Pancreas (tissue), 10 donors: ENCODE measurements at regions not wholly inside any gene's neighbourhood (a gene's known extent, or its start where the extent isn't known, plus 50 kb on each side); places are given as distances from the start of the nearest gene placed in this dataset.

Source experiments
- ATAC-seq, 4 donors: fragments of 200-7000 bp; cut with Tn5 transposase; one replicate each; pipeline versions ENCODE4 v1.8.0 to v1.9.1; 2020; ENCODE audit warnings: mild to moderate bottlenecking in 4 of 4, moderate library complexity in 4 of 4
- DNase-seq, 6 donors: peaks; one replicate each; pipeline ENCODE4 v3.0.0-alpha.2; 2020
- FAIRE-seq: peaks from 2 replicates; lab custom pipeline; 2012; peaks lifted over from hg19 to GRCh38; lab: Jason Lieb, UNC
- H3K27ac ChIP-seq, 4 donors: fragments of 200-600 bp; sonication (generic); 1 replicate in 3 of 4; 2 replicates in 1 of 4; pipeline versions ENCODE4 v1.5.0 to v1.8.0; 2020
- H3K27me3 ChIP-seq, 4 donors: fragments of 200-600 bp; one replicate each; pipeline ENCODE4 v1.8.0; 2021
- H3K36me3 ChIP-seq, 3 donors: fragments of 200-600 bp; sonication (generic) in 1 of 3; one replicate each; pipeline versions ENCODE4 v1.5.0 to v1.8.0; 2020 to 2021
- H3K4me1 ChIP-seq, 3 donors: fragments of 200-600 bp; one replicate each; pipeline ENCODE4 v1.8.0; 2021
- H3K4me3 ChIP-seq, 4 donors: fragments of 200-600 bp; sonication (generic) in 2 of 4; one replicate each; pipeline versions ENCODE4 v1.5.0 to v1.8.0; 2020 to 2021
- H3K9me3 ChIP-seq, 4 donors: fragments of 200-600 bp; one replicate each; pipeline ENCODE4 v1.8.0; 2021
- CTCF ChIP-seq, 4 donors: fragments of 200-600 bp; sonication (generic) in 3 of 4; IDR thresholded peaks; one replicate each; pipeline versions ENCODE4 v1.5.0 to v1.8.0; 2021; ENCODE audit warnings: antibody characterized with exemption in 4 of 4
- WGBS, 2 donors: extraction: QIAGEN DNeasy Blood & Tissue Kit; methylation state at CpG; one replicate each; pipeline ENCODE4 v1.1.7; 2013; 5-methylcytosine and 5-hydroxymethylcytosine counted together
- intact Hi-C, 3 donors: fragments of 100-400 bp; cut with DNase I; formaldehyde crosslinking; loops; one replicate each; pipeline versions ENCODE4 v1.11.1 to v1.14.2; 2022
- donor health status: healthy with polysubstance abuse.
- donor health status: DM: no; HTN: no; CAD: no; lungs with moderate emphysema.
- donor health status: DM: no; HTN: no; CAD: no.
- donor health status: control.
- donor health status: control.
- donor health status: Bipolar disorder and iron deficiency.
- donor health status: DM: yes; HTN: yes; CAD: no.
- donor health status: DM: no; HTN: no; CAD: no.
- donor health status: DM: no; HTN: no; CAD: no.
- donor health status: DM: yes; HTN: yes; CAD: no.

- no peak for FAIRE-seq
- no peak for TF ChIP-seq CTCF (IDR thresholded peaks at IDR 0.05)
Observed at GRCh38 chr14:78090864-78091263, 79.3 kb upstream of the NRXN3 start.

GRCh38 chr14:78091361-78091760, 78.8 kb upstream of the NRXN3 start:
- no peaks in the 10 kb centered on the region for H3K4me1 ChIP-seq
- no peaks in the 10 kb centered on the region for H3K27me3 ChIP-seq
- H3K27ac ChIP-seq: no peak overlapping the region
- no peak for FAIRE-seq
- intact Hi-C loops: no loop called here
- DNase-seq: no peak
- no peak overlapping the region for H3K4me3 ChIP-seq
- 63 to 73% methylated on average over 5 of the region's 5 CpGs for WGBS, 2 donors
- H3K9me3 ChIP-seq: no peaks in the 10 kb centered on the region
- TF ChIP-seq CTCF (IDR thresholded peaks at IDR 0.05): no peak
- no peaks in the 10 kb centered on the region for H3K36me3 ChIP-seq
- no peak for ATAC-seq

More at GRCh38 chr14:78090864-78091263, 79.3 kb upstream of the NRXN3 start:
- DNase-seq (no peak), ATAC-seq (no peak)
- Histone ChIP-seq H3K27me3 (no peaks in the 10 kb centered on the region), H3K4me1 (no peaks in the 10 kb centered on the region), H3K4me3 (no peak overlapping the region), H3K36me3 (no peaks in the 10 kb centered on the region), H3K9me3 (no peaks in the 10 kb centered on the region), H3K27ac (no peak overlapping the region)
- 41 to 47% methylated on average over 8 of the region's 8 CpGs for WGBS, 2 donors
- intact Hi-C loops: no loop called here

- FAIRE-seq (no peak), ATAC-seq (no peak), DNase-seq (no peak)
- Histone ChIP-seq H3K9me3 (no peaks in the 10 kb centered on the region), H3K36me3 (no peaks in the 10 kb centered on the region), H3K27me3 (no peaks in the 10 kb centered on the region), H3K27ac (no peak overlapping the region), H3K4me1 (no peaks in the 10 kb centered on the region), H3K4me3 (no peak overlapping the region)
- TF ChIP-seq CTCF (IDR thresholded peaks at IDR 0.05): no peak
- intact Hi-C loops: no loop called here
- WGBS, 2 donors: 57 to 75% methylated on average over 7 of the region's 7 CpGs
Observed at GRCh38 chr14:78092040-78092439, 78.1 kb upstream of the NRXN3 start.

- Histone ChIP-seq H3K27me3 (no peaks in the 10 kb centered on the region), H3K4me3 (no peak overlapping the region), H3K27ac (no peak overlapping the region), H3K4me1 (no peaks in the 10 kb centered on the region), H3K9me3 (no peaks in the 10 kb centered on the region), H3K36me3 (no peaks in the 10 kb centered on the region)
- no peak for ATAC-seq
- TF ChIP-seq CTCF (IDR thresholded peaks at IDR 0.05): no peak
- DNase-seq: no peak
- 56 to 60% methylated on average over 3 of the region's 3 CpGs for WGBS, 2 donors
- intact Hi-C loops: no loop called here
- no peak for FAIRE-seq
Observed at GRCh38 chr14:78103271-78103670, 66.9 kb upstream of the NRXN3 start.

- Histone ChIP-seq H3K4me3 (no peak overlapping the region), H3K27me3 (no peaks in the 10 kb centered on the region), H3K36me3 (no peaks in the 10 kb centered on the region), H3K4me1 (no peaks in the 10 kb centered on the region), H3K9me3 (no peaks in the 10 kb centered on the region), H3K27ac (no peak overlapping the region)
- TF ChIP-seq CTCF (IDR thresholded peaks at IDR 0.05): no peak
- DNase-seq (no peak), FAIRE-seq (no peak), ATAC-seq (no peak)
- intact Hi-C loops: no loop called here
- 44 to 53% methylated on average over 7 of the region's 7 CpGs for WGBS, 2 donors
Observed at GRCh38 chr14:78104160-78104559, 66.0 kb upstream of the NRXN3 start.
